GM18870 (cell line): ENCODE measurements at regions not wholly inside any gene's neighbourhood (a gene's known extent, or its start where the extent isn't known, plus 50 kb on each side); places are given as distances from the start of the nearest gene placed in this dataset.

Source experiments
- ATAC-seq: cut with Tn5 transposase; IDR thresholded peaks from one replicate; pipeline ENCODE4 v1.9.1; 2021; ENCODE audit warnings: moderate library complexity; ENCODE audit not compliant: unreplicated experiment

DNA sequence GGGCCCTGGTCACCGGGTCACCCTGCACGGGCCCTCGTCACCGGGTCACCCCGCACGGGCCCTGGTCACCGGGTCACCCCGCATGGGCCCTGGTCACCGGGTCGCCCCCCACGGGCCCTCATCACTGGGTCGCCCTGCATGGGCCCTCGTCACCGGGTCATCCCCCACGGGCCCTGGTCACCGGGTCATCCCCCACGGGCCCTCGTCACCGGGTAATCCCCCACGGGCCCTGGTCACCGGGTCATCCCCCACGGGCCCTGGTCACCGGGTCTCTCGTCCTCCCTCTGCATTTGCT lies 77.6 kb downstream of the RIPK4 start:
- ATAC-seq = no peak

DNA sequence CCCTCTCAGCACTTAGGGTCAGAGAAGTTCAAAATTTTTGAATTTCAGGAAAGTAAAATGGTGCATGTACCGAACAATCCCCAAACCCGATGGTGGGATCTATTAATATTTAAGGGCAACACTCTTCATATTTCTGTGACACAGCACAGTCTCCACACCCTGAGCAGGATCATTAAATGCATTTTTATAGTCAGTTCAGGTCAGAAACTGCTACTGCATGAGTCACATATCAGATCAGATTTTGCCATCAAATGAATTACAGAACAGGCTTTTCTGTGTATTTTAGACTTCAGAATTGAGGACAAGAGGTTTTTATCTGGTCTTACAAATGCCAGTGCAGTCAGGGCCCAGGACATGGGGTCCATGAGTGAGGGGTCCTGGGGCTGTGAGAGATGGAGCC lies 79.2 kb downstream of the RIPK4 start:
- ATAC-seq = no peak

DNA sequence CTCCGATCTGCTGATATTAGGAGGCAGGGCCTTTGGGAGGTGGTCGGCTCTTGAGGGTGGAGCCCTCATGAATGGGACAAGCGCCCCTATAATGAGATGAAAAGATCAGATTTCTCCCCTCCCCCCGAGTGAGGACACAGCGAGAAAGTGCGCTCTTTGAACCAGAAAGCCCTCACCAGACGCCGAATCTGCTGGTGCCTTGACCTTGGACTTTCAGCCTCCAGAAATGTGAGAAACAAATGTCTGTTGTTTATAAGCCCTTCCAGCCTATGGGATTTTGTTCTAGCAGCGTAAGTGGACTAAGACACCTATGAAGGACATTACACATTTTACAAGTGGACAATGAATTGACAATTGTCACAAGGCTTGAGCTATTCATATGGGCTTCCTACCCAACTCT lies 80.2 kb downstream of the RIPK4 start:
- no peak for ATAC-seq

DNA sequence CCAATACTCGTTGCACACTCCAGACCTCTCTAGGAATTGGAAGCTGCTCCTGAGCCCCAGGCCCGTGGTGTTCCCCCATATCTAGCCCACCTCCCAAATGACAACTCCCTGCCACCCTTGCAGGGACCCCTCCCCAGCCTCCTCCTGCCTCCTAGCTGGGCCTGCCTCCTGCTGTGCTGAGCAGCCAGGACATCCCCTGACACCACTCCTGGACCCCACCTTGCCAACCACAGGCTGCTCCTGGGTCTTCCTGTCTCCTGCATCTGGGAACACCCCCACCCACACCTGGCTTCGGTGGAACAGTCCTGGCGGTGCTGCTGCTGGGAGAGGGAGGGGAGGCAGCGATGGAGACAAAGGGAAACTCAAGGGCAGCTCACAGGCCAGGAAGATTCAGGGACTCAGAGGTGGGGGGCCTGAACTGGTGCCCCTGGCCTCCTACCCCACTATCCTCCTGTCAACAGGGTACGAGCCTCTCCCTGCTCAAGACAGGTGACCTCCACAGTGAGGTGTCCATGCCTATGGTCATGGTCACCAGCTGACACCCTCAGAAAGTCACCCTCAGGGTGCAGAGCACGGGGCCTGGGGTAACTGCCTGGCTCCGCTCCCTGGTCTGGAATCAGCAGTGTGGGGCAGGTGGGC lies 81.2 kb downstream of the RIPK4 start:
- ATAC-seq = no peak

DNA sequence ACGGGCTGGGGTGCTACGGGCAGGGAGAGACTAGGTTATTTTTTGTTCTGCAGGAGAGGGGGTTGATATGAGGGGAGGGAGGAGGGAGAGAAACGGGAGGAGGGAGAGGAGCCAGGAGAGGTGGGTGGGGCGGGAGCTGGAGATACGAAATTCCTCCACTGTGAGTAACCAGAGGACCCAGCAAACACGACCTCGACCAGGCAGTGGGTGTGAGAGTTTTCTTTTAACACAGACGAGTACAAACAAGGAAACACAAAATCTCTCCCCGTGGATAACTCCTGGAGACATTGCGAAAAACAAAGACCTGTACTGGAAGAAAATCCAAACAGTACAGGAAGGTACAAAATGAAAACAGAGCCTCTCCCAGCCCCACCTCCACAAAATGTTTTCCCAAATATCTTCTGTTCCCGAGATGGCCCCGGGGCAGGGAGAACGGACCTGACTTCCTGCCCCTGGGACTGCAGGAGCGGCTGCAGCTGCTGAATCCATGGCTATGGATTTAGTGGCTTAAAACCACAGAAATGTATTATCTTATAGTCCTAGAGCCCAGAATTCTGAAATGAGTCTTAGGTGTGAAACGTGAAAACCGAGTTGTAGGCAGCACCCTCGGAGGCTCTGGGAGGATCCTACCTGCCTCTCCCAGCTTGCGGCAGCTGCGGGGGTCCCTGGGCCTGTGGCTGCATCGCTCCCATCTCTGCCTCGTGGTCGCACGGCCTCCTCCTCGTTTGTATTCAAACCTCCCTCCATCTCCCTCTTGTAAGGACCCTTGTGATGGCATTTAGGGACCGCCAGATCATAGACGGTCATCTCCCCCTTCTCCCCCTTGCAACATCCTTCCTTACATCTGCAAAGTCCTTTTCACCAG lies 82.2 kb downstream of the RIPK4 start:
- ATAC-seq = no peak

DNA sequence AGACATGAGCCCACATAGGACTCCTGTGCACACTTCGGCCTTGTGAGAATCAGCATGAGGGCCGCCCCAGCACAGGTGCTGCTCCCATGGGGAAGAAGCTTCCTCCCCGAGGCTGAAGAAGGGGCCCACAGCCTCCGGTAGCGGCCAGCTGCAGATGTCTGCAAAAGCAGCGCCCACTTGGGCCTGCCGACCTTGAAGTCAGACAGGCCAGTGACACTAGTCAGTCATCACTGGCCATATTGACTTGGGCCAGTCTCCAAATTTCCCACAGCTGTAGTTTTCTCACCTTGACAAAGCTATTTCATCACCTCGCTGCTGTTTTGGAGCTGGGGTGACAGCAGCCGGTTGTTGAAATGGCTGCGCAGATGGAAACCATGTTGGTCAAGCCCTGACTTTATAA lies 83.0 kb downstream of the RIPK4 start:
- ATAC-seq = no peak

DNA sequence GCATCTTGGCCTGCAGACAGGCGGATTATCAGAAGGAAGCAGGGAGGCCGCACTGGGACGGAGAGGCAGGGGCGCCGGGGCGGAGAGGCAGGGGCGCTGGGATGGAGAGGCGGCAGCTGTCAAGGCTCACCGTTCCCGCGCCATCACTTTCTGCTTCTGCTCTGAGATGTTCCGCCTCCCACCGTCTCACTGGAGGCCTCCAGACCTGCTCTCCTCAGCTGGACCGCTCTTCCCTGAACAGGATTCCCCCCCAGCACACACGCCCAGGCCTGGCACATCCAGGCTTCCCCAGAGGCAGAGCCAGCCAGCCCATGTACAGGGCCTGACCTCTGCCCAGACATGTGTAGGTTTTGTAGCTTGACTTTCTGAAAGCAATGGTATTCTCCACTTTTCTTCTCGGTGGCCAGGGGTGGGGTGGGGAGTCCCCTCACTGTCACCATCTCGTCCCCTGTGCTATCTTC lies 84.1 kb downstream of the RIPK4 start:
- ATAC-seq = no peak

DNA sequence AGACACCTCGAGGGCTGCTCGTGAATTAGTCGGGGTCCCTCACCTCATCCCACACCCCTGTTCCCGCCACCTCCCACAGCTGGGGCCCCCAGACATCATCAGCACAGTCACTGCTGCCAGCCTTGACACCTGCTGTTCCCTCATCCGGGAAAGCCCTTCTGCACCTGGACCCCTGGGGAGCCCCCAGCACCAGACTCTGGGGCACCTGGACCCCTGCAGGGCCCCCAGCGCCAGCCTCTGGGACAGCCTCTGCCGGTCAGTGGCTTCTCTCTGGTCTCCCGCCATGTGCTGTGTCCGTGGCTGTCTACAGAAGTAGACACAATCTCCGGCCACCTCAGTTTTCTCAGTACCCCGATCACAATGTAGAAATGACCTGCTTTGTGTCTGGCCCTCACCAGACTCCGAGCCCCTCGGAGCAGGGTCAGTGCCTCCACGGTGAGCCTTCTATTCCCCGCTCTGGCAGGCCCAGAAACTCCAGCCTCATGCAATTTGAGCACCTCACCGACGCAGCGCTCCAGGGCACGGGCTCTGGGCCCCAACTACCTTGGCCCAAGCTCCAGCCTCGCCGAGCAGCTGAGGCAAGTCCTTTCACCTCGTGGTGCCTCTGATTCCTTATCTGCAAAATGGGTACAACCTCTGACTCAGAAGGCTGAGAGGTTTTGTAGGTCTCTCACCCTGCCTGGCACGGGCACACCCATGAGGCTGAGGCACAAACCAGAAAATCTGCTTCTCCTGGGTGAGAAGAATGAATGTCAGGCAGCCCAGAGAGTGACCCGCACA lies 84.7 kb downstream of the RIPK4 start:
- no peak for ATAC-seq

DNA sequence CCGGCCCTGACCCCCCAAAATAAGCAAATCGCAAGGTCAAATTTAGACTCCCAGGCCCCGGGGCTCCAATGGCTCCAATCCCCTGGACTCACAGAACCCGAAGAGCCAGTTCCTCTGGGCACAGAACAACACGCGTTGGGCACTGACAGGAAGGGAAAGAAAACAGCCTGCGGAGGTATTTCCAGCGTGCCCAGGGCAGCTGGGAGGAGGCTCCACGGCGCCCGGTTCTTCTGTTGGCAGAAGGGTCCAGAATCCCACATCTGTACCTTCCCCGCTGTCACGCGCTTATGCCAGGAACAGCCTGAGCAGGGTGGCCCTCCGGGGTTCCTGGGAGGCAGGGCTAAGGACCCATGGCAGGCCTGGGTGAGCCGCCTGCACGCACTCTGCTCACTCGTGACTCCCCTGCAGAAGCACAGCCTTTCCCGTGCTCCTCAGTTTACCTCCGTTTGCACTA lies 85.5 kb downstream of the RIPK4 start:
- no peak for ATAC-seq

DNA sequence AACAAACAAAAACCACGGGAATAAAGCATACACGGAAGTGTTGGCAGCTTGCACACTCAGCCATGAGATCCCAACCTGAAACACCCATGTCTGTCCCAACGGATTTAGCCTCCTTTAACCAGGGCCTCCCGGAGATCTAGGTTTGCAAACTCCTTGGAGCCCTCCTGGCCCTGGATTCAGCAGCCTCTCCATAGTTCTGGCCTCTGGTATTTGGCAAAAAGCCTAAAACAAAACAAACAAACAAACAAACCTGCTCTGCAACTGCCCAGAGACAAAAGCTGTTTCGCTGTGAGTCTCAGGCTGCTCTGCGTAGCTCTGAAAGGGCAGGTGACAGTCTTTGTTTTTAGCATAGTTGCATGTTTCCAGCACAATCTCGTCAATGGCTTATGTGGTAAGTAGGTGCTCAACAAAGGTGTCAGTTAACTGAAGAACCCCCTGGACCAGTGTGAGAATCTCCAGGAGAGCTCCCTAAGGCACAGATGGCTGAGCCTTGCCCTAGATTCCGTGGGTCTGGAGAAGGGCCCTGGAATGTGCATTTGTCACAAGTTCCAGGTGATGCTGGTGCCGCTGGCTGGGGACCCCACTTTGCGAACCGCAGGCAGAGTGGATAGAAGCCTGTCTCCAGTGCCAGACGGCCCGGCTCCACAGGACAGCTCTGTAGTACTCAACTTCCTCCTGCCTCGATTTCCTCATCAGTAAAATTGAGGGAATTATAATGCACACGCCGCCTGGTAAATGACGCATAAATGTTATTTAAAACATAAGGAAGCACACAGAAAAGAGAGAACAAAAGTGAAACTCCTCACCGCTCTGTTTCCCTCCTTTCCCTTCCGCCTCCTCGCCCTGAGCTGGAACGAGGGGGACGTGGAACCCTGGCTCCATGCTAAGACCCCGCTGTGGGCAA lies 86.2 kb downstream of the RIPK4 start:
- no peak for ATAC-seq

DNA sequence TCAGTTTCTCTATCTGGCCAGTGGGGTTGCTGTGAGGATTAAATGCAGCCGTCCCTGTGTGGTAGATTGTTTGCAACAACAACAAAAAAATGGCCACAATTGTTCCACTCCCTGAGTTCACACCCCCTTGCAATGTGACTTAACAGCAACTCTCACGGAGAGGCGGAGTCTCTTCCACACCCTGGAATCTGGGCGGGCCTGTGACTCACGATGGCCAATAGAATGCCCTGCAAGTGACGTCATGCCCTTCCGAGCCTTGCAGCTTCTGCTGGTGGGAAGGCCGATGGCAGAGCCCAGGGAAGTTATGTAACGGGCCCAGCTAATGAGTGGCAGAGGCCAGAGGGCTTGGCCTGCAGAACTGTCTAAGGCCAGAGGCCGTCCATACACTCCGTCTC lies 87.9 kb downstream of the RIPK4 start:
- no peak for ATAC-seq

DNA sequence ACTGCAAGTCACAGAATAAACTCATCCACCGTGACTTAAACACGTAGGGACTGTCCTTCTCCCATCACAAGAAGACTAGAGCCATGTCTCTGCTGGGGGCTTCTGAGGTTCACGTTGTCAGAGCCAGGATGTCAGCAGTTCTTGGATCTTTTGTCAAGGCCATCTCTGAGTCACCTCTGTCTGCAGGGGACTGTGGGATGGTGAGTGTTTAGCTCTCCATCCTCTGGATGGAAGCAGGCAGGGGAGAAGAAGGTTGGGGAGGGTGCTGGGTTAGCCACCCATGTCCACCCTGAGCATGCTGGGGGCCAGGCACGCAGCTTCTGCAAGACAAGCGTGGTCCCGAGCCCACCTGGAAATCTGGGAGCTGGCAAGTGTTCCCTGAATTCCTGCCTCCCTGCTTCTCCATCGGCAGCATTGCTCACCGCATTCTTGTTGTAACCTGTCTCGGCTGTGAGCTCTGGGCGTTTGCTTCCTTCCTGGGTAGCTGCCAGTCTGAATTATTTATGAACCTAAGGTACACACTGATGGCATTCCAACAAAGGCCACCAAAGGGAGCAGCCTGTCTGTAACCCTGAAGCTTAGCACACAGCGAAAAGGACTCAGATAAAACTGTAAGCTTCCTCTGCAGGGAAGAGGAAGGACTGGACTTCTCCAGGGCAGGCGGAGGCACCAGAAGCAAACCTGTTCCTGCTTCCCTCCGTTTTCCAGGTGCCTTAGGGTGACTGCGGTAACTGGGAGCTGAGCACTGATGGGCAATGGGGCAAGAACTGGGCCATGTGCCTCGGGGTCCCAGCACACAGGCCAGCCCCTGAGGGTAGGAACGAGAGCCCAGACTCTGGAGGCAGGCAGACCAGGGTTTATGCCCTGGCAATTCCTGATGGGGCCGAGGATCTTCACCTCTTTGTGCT lies 88.6 kb downstream of the RIPK4 start:
- ATAC-seq = no peak

DNA sequence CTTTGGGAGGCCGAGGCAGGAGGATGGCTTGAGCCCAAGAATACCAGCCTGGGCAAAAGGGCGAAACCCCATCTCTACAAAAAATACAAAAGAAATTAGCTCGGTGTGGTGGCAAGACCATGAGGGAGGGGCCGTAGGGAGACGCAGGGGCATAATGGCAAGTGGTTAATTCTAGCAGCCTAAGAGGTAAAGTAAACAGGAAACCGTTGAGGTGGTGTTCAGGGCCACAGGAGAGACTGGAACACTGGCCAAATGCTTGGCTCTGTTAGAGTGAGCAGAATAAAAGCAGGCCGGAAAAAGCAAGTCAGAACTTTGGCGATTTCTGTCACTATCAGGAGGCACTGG lies 89.2 kb downstream of the RIPK4 start:
- no peak for ATAC-seq

DNA sequence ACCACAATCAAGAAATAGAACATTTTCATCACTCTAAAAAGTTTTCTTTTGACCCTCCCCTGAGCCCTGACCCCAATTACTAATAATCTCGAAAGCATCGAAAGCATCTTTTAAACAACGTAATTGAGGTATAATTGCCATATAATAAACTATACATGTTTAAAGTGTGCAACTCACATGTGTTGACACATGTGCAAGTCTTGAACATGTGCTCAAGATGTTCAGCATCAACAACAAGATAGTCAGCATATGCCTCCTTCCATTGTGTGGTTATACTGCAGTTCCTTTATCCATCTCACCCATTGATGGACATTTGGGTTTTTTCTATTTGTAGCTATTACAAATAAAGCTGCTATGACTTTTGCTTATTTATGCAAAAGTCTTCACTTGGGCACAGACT lies 90.7 kb downstream of the RIPK4 start:
- no peak for ATAC-seq

DNA sequence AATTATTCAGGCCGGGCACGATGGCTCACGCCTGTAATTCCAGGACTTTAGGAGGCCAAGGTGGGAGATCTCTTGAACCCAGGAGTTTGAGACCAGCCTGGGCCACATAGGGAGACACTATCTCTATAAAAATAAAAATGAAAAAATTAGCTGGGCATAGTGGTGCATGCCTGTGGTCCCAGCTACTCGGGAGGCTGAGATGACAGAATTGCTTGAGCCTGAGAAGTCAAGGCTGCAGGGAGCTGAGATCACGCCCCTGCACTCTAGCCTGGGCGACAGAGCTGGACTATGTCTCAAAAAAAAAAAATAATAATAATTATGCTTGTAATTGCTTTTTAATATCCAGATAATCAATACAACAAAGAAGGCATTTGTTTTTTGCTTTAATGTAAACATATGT lies 91.3 kb downstream of the RIPK4 start:
- no peak for ATAC-seq

DNA sequence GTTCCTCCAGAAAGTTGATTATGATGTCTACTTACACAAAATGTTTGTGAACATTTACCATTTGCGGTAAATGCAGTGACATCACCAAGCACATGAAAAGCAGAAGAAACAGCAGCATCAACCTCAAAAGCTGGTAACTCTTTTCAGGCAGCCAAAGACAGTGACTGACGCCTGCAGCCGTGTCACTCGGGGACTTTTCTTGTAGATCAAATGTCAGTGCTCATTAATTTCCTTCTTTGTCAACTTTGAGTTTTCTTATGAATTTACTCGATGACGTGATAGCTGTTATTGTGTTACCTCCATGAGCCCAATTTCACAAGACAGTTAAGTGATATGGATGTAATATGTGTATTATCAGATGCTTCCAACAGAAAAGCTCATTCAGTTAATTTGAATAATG lies 92.5 kb downstream of the RIPK4 start:
- ATAC-seq = no peak

DNA sequence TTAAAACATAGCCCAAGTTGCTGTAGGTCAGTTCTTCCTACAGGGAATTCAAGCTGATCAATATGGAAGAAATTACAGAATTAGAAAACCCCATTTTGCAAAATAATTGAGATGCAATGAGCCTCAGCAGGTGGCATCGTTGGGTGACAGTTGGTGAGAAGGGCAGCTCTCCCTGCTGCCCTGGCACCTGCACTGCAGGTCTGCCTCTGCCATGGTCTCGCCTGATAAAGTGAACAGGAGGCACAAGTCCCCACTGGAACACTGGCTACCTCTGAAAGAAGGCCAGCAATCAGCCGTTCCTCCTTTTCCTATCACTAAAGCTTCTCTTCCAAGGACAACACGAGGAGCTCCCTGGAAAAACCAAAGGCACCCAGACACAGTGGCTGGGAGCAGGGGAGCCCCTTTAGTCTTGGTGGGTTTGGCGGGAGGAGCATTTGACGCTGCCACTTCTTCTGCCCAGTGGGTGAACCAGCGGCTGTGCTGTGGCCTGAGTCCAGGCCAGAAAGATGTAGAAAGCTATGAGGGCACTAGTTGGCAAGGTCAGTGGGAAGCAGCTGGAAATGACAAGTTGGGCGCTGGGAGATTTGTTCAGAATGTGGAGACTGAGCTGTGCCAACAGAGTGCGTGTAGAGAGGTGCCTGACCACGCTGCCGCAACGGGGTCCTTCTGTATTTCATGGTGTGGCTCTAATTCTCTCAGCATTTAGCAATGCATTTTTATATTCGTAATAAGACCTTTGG lies 93.1 kb downstream of the RIPK4 start:
- no peak for ATAC-seq

DNA sequence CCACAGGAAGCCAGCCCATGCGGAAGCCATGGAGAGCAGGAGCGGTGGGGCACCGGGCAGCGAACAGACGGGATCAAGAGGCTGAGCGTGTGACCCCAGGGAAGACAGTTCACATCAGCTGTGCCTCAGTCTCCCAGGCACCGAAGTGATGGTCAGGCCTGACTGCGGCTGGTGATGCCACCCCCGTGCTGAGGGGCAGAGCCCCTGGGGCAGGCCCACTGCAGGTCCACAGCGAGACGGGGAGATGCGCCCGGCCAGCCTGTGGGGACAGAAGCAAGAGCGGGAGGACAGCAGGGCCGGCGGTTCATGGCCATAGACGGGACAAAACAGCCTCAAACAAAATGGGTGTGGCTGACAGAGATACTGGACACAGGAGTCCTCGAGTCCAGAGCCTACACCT lies 93.8 kb downstream of the RIPK4 start:
- ATAC-seq = no peak

DNA sequence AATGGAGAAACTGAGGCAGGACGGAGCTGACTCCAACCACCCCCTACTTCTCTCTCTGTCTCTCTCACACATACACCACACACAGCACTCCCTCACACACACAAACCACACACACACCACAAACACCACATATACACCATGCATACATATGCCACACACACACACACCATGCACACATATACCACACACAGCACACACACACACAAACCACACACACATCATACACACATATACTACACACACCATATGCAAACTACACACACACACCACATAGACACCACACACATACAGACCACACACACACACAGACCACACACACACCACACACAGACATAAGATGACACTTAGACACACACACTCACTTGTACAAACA lies 94.3 kb downstream of the RIPK4 start:
- ATAC-seq = no peak
